ENCODE measurements at regions not wholly inside any gene's neighbourhood (a gene's known extent, or its start where the extent isn't known, plus 50 kb on each side); places are given as distances from the start of the nearest gene placed in this dataset.

DNA sequence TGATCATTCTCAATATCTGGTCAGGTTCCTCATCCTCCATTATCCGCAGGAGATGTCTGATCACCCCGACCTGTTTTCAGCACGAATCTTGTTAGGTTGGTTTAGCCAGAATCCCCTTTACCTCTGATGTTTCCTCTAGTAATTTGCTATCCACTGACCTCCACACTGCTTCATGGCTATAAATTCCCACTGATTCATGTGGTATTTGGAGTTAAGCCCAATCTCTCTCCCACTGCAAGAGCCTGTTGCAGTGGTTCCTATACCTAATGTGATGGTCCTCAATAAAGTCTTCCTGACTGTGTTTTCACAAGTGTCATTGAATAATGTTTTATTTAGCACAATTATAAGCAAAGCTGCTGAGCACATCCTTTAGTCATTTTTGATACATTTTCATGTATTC lies 124.8 kb upstream of the CNTN3 start:
- ATAC-seq = no peak

DNA sequence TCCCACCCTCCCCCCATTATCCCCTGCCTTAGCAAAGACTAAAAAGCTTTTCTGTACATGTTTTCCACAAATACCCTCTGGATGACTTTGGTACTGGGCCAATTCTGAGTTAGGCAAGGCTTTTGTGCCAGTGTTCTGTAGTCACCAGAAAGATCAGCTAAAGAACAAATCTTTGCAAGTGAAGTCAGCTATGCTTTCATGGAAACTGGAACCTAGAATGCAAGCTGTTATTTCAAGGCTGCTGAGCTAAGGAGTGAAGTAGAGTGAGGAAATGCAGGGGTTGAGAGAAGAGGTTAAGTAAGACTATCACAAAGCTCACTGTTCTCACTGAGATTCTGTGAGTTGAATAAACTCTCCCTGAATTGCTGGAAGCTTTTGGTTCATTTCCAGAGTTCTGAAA lies 107.8 kb upstream of the CNTN3 start:
- DNase-seq (ENCODE audit: missing footprints) (no peak), ATAC-seq (no peak)
- intact Hi-C loops (cut with DNase I) = no loop called here

More for the DNA sequence above, 124.8 kb upstream of the CNTN3 start:
- DNase-seq (ENCODE audit: missing footprints) = no peak
- intact Hi-C loops (cut with DNase I) = loop anchor here (5.0 kb wide), 1 partner anchor 97 kb away; no protein-coding TSS in a partner anchor

DNA sequence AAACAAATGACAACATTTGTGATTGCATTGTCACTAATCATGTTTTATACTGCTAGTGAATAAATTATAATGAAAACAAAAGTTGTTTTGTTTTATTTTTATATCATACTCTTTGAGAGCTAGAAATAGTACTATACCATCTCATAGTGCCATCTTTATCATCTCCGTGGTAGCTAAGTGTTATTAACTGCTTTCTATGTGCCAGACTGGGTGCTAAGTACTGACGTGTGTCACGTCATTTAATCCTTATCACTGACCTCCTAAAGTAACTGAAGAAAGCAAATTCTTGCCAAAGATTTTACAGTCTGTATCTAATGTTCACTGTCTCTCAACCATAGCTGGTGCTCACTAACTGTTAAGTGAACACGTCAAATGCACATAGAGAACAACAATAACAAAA lies 99.5 kb upstream of the CNTN3 start:
- ATAC-seq = no peak
- DNase-seq (ENCODE audit: missing footprints) = no peak
- intact Hi-C loops (cut with DNase I) = no loop called here

DNA sequence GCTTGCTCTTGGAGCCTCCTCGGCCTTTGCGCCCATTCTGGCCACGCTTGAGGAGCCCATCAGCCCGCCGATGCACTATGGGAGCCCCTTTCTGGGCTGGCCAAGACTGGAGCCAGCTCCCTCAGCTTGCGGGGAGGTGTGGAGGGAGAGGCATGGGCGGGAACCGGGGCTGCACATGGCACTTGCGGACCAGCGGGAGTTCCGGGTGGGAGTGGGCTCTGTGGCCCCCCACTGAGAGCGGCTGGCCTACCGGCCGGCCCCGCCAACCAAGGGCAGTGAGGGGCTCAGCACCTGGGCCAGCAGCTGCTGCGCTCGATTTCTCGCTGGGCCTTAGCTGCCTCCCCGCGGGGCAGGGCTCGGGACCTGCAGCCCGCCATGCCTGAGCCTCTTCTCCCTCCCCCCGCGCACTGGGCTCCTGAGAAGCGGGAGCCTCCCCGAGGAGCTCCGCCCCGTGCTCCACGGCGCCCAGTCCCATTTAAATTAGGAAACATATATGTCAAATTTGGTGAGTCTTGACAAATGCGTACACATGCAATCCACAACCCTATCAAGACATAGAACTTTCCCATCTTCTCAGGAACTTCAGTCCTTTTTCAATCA lies 97.6 kb upstream of the CNTN3 start:
- intact Hi-C loops (cut with DNase I) = no loop called here
- no peak for DNase-seq (ENCODE audit: missing footprints)
- no peak for ATAC-seq

DNA sequence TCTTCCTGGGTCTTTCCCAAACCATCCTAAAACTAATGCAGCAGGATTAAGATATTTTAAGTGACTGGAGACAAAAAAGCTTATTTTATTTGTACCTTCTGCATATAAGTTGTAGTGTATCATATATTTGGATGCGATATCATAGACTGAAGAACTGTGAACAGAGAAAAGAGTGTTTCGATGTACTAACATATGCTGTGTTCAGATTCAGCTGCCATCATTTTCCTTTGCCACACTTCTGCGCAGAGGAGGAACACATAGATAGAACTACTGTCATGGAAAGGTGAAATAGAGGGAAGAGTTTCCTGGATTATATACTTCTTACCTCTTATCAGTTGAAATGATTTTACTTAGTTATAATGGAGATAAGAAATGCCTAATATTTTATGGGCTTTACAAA lies 95.5 kb upstream of the CNTN3 start:
- intact Hi-C loops (cut with DNase I) = no loop called here
- ATAC-seq (no peak), DNase-seq (ENCODE audit: missing footprints) (no peak)

DNA sequence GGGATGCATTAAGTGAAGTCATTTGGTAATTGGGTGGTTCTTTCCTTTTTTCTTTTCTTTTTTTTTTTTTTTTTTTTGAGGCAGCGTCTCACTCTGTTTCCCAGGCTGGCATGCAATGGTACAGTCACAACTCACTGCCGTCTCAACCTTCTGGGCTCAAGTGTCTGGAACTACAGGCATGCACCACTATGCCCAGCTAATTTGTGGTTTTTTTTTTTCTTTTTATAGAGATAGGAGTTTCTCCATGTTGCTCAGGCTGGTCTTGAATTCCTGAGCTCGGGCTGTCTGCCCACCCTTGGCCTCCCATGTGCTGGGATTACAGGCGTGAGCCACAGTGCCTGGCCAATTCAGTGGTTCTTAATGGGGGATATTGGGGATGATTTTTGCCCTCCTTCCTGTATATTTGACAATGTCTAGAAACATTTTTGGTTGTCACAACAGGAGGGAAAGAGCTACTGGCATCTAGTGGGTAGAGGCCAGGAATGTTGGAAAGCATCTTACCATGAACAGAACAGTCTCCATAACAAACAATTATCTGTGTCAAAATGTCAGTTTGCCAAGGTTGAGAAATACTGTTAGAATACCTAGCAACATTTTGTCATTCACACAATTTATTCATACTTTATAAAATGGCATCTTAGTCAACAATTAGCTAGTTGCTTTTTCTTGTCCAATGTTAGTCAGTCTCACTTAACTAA lies 79.4 kb upstream of the CNTN3 start:
- intact Hi-C loops (cut with DNase I) = loop anchor here (5.0 kb wide), 1 partner anchor 52 kb away; no protein-coding TSS in a partner anchor
- ATAC-seq (peak; percentile 80), DNase-seq (ENCODE audit: missing footprints) (no peak)

DNA sequence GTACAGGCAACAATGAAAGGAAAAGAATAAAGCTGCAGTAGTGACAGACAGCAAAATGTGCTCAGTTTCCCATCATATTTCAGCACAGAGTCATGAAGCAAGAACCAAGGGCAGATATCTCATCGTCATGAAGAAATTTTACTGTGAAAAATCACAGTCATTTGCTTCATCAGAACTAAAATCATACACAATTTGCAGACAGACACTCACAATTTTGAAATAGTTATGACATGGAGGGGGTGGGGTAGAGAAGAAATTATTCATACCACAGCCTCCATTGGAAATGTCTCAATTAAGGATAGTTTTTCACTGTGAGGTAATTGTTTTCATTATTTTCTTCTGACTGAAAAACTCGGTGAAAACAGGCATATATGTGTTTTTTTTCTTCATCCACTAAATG lies 78.8 kb upstream of the CNTN3 start:
- no peak for DNase-seq (ENCODE audit: missing footprints)
- ATAC-seq = no peak
- intact Hi-C loops (cut with DNase I) = loop anchor here (5.0 kb wide), 1 partner anchor 51 kb away; no protein-coding TSS in a partner anchor

DNA sequence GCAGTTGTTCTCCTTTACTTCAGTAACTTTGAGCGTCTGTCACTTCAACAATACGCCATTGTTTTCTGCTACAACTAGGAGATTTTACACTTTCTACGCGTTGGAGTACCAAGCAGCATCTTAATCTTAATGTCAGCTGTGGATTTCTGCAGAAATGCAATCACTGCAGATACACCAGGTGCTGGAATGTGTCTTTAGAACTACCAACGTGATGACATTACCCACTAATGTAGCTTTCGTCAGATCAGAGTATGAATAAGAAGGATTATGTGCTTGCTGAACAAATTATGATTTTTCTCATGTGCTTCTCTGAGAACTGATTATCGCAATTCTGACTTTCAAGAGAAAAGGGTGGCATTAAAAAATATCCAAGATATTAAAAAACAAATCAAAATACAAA lies 77.5 kb upstream of the CNTN3 start:
- ATAC-seq (no peak), DNase-seq (ENCODE audit: missing footprints) (no peak)
- intact Hi-C loops (cut with DNase I) = loop anchor here (5.0 kb wide), 1 partner anchor 50 kb away; no protein-coding TSS in a partner anchor

DNA sequence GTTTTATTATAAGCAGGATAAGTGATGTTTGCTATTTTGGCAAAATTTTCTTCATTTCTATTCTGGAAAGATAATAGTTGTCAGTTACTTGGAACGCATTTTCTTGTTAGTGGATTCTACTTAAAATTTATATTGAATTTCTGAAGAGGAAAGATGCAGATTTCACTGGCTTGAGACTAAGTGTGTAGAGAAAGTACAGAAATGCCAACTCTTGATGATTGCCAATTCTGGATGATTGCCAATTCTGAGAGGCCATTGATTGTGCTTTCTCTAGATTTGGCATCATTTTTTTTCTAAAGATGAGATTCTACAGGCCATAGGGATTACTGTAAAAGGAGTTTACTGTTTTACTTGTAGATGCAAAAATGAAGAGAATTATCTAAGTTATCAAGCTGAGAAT lies 58.9 kb upstream of the CNTN3 start:
- no peak for DNase-seq (ENCODE audit: missing footprints)
- intact Hi-C loops (cut with DNase I) = no loop called here
- ATAC-seq = no peak

DNA sequence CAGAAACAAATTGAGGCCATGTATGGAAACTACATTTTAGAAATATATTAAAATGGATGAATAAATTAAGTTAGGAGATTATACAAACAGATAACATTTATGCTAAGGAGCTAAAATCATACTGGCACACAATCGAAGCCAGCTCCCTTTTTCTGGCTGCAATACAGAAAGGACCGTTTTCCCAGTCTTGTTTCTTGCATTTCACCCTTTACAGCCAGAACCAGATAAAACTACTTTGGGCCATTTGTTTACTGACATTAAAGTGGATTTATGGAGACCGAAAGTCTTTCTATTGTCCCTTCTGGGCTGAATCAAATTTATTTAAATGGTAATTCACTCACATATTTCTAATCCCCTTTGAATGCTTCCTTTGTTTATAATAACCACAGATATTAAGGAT lies 50.1 kb upstream of the CNTN3 start:
- intact Hi-C loops (cut with DNase I) = no loop called here
- DNase-seq (ENCODE audit: missing footprints) (no peak), ATAC-seq (no peak)
